HG02798 (cell line): ENCODE measurements at regions not wholly inside any gene's neighbourhood (a gene's known extent, or its start where the extent isn't known, plus 50 kb on each side); places are given as distances from the start of the nearest gene placed in this dataset.

Experiments used
- ATAC-seq: cut with Tn5 transposase; IDR thresholded peaks from one replicate; pipeline ENCODE4 v1.9.1; 2021; ENCODE audit warnings: mild to moderate bottlenecking; ENCODE audit not compliant: unreplicated experiment, poor library complexity

- ATAC-seq: no peak
Measured at GRCh38 chr12:70150230-70150629, 93.0 kb upstream of the CNOT2 start.

GRCh38 chr12:70151993-70152392 is 91.2 kb upstream of the CNOT2 start:
- no peak for ATAC-seq

GRCh38 chr12:70154087-70154638 is 89.1 kb upstream of the CNOT2 start:
- ATAC-seq: no peak

- no peak for ATAC-seq
Measured at GRCh38 chr12:70154960-70155589, 88.2 kb upstream of the CNOT2 start.

GRCh38 chr12:70157099-70157498 is 86.1 kb upstream of the CNOT2 start:
- no peak for ATAC-seq

GRCh38 chr12:70165450-70165849 is 77.8 kb upstream of the CNOT2 start:
- no peak for ATAC-seq

GRCh38 chr12:70176290-70176689 is 66.9 kb upstream of the CNOT2 start:
- ATAC-seq: no peak

GRCh38 chr12:70177631-70178030 is 65.6 kb upstream of the CNOT2 start:
- no peak for ATAC-seq

GRCh38 chr12:70178038-70178437 is 65.2 kb upstream of the CNOT2 start:
- no peak for ATAC-seq

GRCh38 chr12:70180130-70180529 is 63.1 kb upstream of the CNOT2 start:
- ATAC-seq: no peak

GRCh38 chr12:70185301-70185700 is 57.9 kb upstream of the CNOT2 start:
- no peak for ATAC-seq

- ATAC-seq: no peak
Measured at GRCh38 chr12:70186436-70186835, 56.8 kb upstream of the CNOT2 start.

- ATAC-seq: no peak
Measured at GRCh38 chr12:70190262-70191010, 52.8 kb upstream of the CNOT2 start.
